ENCODE measurements at regions not wholly inside any gene's neighbourhood (a gene's known extent, or its start where the extent isn't known, plus 50 kb on each side); places are given as distances from the start of the nearest gene placed in this dataset.

DNA sequence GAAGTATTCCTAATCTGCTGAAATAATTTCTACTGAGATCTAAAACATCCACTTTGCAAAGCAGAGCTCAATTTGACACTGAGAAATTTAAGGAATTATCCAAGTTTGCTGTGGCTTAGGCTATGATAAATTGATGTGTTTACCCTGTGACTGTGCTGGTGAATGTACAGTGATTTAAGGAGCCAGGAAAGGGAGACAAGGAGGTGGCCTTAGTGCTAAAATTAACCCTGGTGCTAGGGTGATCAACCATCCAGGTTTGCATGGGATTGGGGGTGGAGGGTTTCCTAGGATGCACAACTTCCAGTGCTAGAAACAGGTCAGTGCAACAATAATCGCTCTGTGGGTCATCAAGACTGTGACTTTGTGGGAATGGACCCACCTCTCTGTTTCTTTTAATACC is 307.5 kb upstream of the SPRED2 start:
- no peak overlapping the region for H4K8ac ChIP-seq (ENCODE audit: low read depth in 2 of 2, low read length in 2 of 2)
- POLR2A ChIA-PET (ENCODE audit: unreplicated experiment) = no interaction called here
- no peak for ATAC-seq (ENCODE audit: low read depth)
- H3K9me1 ChIP-seq (ENCODE audit: insufficient read depth, low read length) = no peaks in the 10 kb centered on the region
- H3K4me3 ChIP-seq (ENCODE audit: insufficient read depth, low read depth, low read length) = no peak overlapping the region
- H2BK5ac ChIP-seq (ENCODE audit: low read depth, low read length, poor library complexity, severe bottlenecking) = no peak overlapping the region
- H3K4ac ChIP-seq (ENCODE audit: low read depth, low read length) = no peak overlapping the region
- H3K79me1 ChIP-seq (ENCODE audit: low read depth in 1 of 2, low read length in 2 of 2) = no peaks in the 10 kb centered on the region
- no peak overlapping the region for H2AFZ ChIP-seq (replicated peaks; ENCODE audit: low read length, poor library complexity)
- dilution Hi-C loops (cut with HindIII; ENCODE audit: low sequenced_read_pairs, unreplicated experiment) (no loop called here), intact Hi-C loops (cut with micrococcal nuclease) (no loop called here), in situ Hi-C loops (cut with MboI; ENCODE audit: low sequenced_read_pairs) (no loop called here)
- H4K91ac ChIP-seq (ENCODE audit: insufficient read depth, low read depth, low read length) = no peak overlapping the region
- no peak for DNase-seq
- no peaks in the 10 kb centered on the region for H3K9me3 ChIP-seq (ENCODE audit: control insufficient read depth, insufficient read depth, low read length)
- no peak overlapping the region for H2BK15ac ChIP-seq (ENCODE audit: low read depth, low read length)
- no peak overlapping the region for H2AK9ac ChIP-seq (replicated peaks; ENCODE audit: low read depth, low read length, poor library complexity)
- no peak overlapping the region for H3K4me2 ChIP-seq (ENCODE audit: low read depth, low read length)
- H3K27ac ChIP-seq (ENCODE audit: insufficient read depth, low read length) = no peak overlapping the region
- no peak overlapping the region for H4K5ac ChIP-seq (ENCODE audit: low read depth, low read length)
- CTCF ChIA-PET = no interaction called here
- no peaks in the 10 kb centered on the region for H3K4me1 ChIP-seq (ENCODE audit: control insufficient read depth, insufficient read depth, low read length)
- no peak overlapping the region for H3K9ac ChIP-seq (ENCODE audit: low read depth, low read length)
- no peak overlapping the region for H2AK5ac ChIP-seq (ENCODE audit: low read depth, low read length)
- no peaks in the 10 kb centered on the region for H4K20me1 ChIP-seq (ENCODE audit: insufficient read depth, low read length)
- no peak overlapping the region for H2BK120ac ChIP-seq (ENCODE audit: low read depth, low read length)
- no peak overlapping the region for H3K18ac ChIP-seq (ENCODE audit: low read depth, low read length)
- no CpG with 5 or more reads among the region's 1 CpG for WGBS, 2 experiments (ENCODE audit: extremely low coverage in 2 of 2, insufficient read length in 1 of 2)
- BruUV-seq (replicated peaks) = no TSS peak
- H3K56ac ChIP-seq (ENCODE audit: extremely low read depth, insufficient read depth, low read length) = no peak overlapping the region
- no peak overlapping the region for H3K23ac ChIP-seq (ENCODE audit: low read depth, low read length)
- no peaks in the 10 kb centered on the region for H3K36me3 ChIP-seq (ENCODE audit: control insufficient read depth, insufficient read depth, low read length)
- no peak overlapping the region for H2BK20ac ChIP-seq (ENCODE audit: low read depth, low read length)
- TF ChIP-seq MAFK (IDR thresholded peaks at IDR 0.05; ENCODE audit: low read depth, low read length) (no peak), FOS (IDR thresholded peaks at IDR 0.05; ENCODE audit: low read depth, low read length) (no peak), CTCF (conservative IDR thresholded peaks at IDR 0.05; ENCODE audit: low read depth, low read length) (no peak), CEBPB (IDR thresholded peaks at IDR 0.05; ENCODE audit: low read depth, low read length) (no peak), RFX5 (IDR thresholded peaks at IDR 0.05; ENCODE audit: low read depth, low read length) (no peak), NFE2L2 (IDR thresholded peaks at IDR 0.05; ENCODE audit: low read depth, low read length) (no peak), CHD1 (IDR thresholded peaks at IDR 0.05; ENCODE audit: low read depth, low read length) (no peak), POLR2A (IDR thresholded peaks at IDR 0.05; ENCODE audit: low read depth, low read length) (no peak)
- TF ChIP-seq, protein P1, sequence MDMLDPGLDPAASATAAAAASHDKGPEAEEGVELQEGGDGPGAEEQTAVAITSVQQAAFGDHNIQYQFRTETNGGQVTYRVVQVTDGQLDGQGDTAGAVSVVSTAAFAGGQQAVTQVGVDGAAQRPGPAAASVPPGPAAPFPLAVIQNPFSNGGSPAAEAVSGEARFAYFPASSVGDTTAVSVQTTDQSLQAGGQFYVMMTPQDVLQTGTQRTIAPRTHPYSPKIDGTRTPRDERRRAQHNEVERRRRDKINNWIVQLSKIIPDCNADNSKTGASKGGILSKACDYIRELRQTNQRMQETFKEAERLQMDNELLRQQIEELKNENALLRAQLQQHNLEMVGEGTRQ (IDR thresholded peaks at IDR 0.05; ENCODE audit: low read depth, low read length) = no peak
- H3K14ac ChIP-seq (replicated peaks; ENCODE audit: low read depth, low read length) = no peak overlapping the region
- H3K27me3 ChIP-seq (ENCODE audit: control insufficient read depth, insufficient read depth, low read length) = no peaks in the 10 kb centered on the region; the same call in none of the 2 replicates

Measured in IMR-90 (cell line).